ENCODE measurements at regions not wholly inside any gene's neighbourhood (a gene's known extent, or its start where the extent isn't known, plus 50 kb on each side); places are given as distances from the start of the nearest gene placed in this dataset.
"Not testable (repeated sequence)": the region's sequence is repeated elsewhere in the genome, so short reads cannot be mapped to it uniquely, and the experiment has no call there.

DNA sequence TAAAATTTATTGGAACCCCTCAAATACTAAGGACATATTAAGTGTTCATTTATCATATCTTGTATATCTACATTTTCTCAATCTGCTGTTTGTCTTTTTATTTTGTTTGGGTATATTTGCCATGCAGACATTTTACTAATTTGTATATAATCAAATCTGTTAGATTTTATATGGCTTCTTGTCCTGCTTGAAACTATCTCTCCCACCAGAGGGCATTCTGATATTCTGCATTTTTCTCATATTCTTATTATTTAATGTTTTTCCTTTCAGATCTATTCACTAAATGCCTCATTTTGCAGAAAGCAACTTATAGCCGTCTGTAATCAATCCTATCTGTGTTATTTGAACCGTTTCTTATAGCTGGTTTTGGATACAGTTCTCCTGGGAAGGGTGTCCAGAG, 745.5 kb downstream of the LRRIQ3 start:
- DNase-seq: no peak

DNA sequence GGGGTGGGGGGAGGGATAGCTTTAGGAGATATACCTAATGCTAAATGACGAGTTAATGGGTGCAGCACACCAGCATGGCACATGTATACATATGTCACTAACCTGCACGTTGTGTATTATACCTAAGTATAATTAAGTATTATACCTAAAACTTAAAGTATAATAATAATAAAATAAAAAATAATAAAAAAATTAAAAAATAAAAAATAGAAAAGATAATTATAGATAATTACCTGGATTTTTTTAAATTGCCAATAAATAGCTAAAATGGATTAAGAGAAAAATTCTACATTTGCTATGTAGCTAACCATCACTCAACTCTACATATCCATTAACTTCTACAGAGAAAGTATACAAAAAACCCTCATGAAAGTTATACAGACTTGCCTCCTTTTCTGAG, 747.3 kb downstream of the LRRIQ3 start:
- not testable (repeated sequence) for DNase-seq

DNA sequence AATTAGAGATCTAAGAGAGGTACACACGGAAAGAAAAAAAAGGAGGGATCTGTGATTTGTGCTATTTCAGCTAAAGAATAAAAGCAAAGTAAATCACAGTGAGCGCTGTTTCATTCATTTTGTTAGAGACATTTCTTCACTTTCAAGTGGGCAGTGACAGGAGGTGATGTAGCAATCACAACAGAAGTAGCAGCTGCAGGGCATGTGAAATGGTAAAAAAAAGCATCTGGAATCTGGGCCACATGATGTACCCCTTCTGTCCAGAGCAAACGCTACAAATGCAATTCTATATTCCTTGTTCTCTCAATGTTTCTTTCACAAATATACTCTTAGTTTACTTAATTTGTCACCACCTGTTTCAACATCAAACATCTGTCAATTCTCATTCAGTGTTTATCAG, 786.5 kb downstream of the LRRIQ3 start:
- DNase-seq: no peak

DNA sequence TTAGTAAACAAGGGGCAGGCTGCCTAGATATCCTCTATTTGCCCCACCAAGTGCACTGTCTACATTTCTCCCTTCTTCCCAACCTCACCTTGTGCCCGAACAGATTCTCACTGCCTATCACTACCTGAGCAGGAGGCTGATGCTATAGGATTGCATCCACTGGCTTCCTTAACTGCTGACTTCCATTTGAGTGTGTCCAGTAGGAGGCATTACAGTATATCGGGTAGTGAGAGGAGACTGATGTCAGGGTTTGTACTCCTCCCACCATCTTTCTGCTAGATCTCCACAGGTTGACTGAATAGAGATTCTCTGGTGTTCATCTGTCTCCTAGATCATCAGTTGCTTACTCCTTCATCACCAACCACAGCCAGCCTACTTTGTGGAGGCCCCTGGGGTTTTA, 796.3 kb downstream of the LRRIQ3 start:
- DNase-seq: no peak

DNA sequence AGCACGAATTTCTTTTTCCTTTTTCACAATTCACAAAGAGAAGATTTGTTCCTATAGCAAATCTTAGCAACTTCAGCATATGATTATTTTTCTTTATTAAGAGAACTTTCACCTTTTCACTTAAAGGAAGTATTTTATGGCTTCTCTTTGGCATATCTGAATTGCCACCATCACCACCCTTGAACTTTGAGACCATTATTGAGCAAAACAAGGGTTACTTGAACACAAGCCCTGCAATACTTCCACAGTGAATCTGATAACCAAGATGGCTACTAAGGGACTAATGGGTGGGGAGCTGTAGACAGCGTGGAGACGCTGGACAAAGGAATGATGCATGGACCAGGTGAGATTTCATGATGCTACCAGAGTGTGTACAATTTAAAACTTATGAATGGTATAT, 815.0 kb downstream of the LRRIQ3 start:
- no peak for DNase-seq

DNA sequence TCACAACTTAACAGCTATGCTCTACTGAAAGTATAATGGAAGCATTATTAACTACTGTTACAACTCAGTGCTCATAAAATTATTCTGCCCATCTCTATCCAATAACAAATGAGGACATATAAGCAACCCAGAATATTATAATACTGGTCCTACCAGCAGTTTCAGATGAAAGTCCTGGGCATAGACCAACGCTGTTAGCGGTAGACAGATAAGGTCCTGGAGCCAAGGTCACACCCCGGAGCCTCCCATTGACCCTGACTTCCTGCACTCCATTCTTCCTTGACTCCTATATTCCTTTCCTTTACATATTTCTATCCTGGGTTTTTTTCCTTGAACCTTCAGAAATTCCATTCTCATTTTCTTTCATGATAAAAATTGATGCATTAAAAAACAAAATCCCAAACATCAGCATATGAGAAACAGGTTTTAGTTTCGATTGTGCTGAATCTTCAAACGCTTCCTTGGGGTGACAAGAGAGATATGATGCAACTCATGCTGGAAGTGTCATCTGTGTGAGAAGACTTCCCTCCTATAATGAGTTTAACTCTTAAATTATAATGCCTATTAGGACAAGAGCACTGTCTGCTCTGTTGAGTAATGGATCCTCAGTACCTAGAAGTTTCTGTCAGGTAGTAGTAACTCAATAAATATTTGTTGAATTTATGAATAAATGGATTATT, 831.1 kb downstream of the LRRIQ3 start:
- no peak for DNase-seq

DNA sequence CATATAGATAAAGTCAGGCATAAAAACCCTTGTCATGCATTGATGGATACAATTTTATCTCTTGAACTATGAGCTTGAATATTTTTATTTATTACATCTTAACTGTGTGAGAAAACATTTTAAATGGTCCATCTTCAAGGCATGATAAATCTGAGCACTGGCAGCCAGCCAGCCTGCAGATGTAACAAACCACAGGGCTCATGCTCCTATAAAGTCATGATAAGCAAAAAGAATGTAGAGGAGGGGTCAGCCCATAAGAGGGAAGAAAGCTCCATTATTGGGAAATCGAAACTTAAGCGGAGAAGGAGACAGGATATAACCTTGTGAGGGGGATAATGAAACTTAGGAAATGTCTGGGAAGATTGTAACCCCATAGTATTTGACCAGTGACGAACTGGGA, 839.0 kb downstream of the LRRIQ3 start:
- DNase-seq: no peak

DNA sequence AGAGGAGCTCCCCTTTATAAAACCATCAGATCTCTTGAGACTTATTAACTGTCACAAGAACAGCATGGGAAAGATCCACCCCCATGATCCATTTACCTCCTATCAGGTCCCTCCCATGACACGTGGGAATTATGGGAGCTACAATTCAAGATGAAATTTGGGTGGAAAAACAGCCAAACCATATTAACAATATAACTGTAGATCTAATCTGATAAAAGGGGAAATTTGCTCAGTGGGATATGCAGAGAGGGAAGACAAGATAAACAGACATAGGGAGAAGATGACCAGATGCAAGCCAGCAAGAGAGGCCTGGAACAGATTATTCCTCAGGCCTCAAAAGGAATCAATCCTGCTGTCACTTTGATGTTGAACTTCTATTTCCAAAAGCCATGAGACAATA, 841.5 kb downstream of the LRRIQ3 start:
- DNase-seq: no peak

DNA sequence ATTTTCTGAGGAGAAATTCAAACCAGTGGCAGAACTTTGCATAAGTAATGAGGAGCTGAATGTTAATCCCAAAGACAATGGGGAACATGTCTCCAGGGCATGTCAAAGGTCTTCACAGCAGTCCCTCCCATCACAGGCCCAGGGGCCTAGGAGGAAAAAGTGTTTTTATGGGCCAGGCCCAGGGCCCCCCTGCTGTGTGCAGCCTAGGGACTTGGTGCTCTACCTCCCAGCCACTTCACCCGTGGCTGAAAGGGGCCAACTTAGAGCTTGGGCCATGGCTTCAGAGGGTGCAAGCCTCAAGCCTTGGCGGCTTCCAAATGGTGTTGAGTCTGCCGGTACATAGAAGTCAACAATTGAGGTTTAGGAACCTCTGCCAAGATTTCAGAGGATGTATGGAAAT, 854.0 kb downstream of the LRRIQ3 start:
- DNase-seq: no peak

DNA sequence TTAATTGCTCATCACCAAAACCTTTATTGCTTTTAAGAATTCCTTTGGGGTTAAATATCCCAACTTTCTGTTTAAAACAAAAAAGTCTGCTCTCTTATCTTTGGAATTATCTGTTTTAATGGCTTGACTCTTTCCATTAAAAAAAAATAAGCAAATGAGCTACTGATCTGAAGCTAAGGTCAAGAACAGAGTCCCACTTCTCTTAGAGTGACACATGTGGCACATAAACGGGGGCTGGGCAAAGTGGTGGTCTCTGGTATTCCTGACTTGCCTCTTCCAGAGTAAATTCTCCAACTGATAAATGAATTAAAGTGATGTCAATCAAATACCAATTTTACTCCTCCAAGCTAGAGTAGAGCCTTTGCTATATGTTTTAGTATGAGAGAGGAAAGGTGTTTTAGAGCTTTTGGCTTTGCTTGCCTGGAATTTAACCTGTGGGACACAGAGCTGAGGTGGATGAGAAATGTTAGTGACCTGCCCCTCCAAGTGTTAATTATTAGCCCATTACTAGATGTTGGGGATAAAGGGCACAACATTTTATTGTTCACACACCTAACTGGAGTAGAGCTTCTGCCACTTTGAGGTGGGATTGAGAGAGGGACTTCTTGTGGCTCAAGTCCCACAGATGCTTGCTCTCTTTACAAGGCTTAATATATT, 864.0 kb downstream of the LRRIQ3 start:
- DNase-seq: no peak

DNA sequence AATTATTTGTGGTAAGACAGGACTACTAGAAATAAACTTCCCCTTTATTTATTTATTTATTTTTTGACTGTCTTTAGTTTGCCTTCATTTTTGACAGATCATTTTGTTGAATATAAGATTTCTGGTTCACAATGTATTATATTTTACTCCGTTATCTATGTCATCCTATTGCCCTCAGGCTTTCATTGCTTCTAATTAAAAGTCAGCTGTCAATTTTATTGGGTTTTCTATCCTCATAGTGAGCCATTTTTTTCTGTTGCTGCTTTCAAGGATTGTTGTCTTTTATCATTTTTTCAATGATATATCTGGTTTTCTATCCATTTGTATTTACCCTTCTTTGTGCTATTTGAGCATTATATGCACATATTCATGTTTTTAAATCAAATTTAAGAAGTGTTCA, 866.2 kb downstream of the LRRIQ3 start:
- DNase-seq: no peak

DNA sequence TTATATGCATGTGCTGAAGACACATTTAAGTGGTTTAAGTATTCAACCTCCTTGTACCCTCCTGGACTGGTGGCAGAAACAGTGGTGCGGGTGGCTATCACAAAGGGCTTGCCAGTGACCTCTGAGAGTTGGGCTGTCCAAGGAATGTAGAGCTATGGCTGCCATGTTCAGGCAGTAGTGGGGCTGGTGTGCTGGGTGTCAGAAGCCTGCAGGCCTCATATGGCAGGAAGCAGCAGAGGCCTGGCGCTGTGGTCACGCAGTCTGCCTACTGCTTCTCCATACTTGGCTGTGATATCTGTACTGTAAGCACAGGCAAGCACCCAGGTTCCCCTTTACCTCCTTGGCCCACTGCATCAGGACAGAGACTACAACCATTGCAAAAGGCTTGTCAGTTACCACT, 870.0 kb downstream of the LRRIQ3 start:
- DNase-seq: no peak

DNA sequence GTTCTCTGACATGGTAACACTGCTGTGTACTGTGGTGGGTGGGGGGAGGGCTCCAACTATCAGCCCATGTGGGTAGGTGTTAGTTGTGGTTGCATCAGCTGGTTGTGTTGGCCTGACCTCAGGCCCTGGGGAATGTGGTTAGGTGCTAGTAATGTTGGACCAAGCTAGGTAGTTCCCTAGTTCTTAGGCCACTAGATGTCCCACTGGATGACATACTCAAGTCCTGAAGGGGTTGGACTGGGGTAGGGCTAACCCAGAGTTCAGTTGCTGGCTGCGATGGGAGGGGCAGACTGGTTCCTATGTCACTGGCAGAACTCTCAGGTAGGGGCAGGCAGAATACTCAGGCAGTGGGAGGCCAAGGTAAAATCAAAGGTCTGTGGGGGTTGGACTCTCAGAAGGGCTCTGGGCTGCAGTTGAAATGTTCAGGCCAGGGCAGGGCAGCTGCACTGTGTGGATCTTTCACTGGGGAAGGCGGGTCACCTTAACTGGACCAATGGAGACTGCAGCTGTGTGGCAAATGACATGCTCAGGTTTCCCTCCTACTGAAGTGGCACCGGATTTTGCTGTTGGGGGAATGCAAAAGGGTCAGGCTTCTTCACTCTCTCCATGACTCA, 870.7 kb downstream of the LRRIQ3 start:
- DNase-seq: no peak

DNA sequence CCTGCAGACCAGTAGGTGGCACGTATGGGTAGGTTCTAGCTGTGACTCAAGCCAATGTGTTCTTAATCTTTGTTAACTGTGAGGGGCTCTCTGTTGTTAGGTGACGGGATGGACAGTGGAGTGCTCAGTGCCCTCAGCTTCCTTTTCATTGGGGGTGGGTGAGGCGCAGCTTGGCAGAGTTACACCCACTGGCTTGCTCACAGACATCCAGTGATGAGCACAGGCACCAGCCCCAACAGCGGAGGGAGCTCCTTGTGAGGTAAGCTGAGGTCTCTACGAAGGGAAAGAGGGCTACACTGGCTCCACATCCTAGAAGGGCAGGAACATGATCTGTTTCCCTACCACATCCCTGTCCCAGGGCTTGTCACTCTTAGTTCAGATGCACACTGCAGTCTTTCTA, 871.3 kb downstream of the LRRIQ3 start:
- DNase-seq: no peak

DNA sequence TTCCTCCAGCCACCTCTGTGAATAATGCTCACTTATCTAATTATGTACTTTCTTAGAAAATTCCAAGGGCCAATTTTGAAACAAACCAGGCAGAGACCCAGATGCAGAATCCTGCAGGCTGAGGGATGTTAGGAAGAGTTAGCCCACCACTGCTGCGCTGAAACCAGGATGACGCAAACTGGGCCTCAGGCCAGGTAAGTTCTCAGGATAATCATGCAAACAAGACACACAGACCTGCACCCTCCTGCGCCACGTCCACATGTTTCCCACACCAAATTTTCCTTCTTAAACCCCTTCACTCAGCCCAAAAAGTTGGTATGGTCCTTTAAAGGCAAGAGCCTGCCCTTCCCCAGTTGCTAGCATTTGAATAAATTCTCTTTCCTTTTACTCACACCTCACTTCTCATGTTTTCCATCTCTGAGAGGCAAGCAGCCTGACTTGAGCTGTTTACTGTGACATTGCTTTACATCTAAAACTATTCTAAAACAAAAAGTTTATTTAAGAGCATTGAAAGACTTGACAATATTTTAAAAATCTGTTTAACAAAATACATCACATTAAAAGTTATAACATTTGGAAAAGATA, 887.1 kb downstream of the LRRIQ3 start:
- no peak for DNase-seq

DNA sequence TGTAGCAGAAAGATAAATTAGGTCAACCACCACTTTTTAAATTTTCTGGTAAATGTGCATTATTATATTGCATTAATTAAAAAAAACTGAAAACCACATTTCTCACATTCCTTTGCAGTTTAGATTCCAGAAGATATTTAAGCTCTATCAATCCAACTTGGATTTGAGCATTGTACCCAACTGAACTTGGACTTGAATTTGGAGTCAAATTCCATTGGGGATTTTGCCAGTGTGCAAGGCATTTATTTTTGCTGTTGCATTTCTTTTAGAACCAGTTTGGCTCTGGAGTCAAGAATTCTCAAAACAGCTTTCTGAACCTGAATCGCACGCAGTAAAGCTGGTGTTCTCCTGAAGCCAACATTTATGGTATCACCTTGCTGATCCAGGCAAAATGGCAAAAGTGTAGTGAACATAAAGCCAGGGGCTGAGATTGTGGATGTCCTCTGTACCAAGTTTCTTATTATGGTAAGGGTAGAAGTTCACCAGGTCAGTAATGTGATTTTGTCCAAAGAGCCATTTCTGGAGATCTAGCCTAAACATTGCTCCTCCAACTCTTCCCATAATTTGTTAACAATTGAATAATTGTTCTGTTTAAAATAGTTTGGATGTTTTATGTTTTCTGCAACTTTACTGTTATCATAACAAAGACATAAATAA, 890.9 kb downstream of the LRRIQ3 start:
- no peak for DNase-seq

DNA sequence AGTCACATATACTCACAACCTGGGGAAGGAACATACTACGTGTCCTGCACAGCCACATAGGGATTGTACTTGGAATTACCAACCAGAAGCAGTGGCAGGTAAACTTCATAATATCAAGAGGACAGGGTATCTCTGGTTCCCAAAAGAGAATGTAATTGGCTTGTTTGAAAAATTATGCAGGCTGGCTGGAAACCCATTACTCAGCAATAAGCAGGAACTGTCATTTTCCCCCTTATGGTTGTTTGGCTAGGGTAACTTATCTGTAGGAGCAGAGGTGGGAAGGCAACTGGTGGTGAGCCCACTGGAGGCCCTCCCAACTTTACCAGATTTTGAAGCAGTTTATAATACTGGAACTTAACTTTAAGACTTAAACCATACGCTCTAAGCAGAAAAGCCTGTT, 924.1 kb downstream of the LRRIQ3 start:
- DNase-seq: no peak

DNA sequence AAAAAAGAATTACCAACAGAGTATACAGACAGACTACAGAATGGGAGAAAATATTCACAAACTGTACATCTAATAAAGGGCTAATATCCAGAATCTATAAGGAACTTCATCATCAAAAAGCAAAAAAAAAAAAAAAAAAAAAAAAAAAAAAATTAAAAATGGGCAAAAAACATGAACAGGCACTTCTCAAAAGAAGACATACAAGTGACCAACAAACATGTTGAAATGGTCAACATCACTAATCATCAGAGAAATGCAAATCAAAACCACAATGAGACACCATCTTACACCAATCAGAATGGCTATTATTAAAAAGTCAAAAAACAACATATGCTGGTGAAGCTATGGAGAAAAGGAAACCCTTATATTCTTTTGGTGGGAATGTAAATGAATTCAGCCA, 952.8 kb downstream of the LRRIQ3 start:
- DNase-seq: not testable (repeated sequence)

DNA sequence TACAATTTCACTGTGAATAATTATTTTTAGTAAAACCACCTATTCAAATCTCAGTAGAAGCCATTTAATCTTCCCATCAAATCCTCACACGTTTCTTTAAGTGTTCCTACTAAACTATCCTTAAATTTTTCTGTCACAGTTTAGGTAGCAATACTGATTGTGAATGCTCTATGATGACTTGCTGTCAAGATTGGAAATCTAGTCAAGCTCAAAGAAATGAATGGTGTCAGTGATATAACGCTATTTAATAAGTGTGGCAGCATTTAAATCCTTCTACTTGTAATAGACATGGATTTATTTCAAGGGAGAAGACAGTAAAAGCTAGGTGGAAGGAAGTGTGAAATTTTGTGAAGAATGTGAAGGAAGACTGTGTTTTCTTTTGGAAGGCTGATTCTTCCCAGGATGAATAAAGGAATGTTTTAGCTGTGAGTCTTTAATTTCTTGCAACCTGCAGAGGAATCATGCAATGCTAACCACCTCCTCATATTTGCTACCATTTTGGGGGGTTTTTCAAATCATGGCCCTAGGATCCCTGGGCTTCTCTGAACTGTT, 936.7 kb upstream of the NEGR1 start:
- DNase-seq: no peak

DNA sequence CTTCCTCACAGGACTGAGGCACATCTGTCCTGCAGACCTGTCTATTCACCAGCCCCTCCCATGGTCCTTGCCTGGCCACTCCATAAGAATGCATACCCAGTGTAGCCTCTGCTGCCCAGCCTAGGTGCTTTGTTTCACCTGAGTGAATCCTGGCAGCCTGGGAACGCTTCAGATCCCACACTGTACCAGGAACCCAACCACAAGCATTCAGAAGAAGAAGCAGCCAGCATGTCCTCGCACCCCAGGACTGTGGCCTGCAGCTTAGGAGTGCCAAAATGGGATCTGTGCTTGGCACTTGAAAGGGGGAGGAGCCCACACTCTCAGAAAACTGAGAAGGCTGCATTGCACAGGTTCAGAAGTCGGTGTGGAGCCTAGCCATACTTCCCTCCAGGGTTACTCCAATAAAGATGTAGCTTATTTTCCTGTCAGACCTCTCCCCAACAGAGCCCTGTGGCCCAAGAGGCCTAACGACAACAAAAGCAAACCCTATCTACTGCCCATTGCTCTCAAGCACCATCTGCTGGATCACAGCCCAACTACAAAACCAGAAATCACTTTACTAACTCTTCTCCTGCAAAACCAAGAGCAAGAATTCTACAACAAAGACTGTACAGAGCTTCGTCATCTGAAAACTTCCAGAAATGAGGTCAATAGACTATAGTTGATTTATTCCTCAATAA, 923.1 kb upstream of the NEGR1 start:
- no peak for DNase-seq

DNA sequence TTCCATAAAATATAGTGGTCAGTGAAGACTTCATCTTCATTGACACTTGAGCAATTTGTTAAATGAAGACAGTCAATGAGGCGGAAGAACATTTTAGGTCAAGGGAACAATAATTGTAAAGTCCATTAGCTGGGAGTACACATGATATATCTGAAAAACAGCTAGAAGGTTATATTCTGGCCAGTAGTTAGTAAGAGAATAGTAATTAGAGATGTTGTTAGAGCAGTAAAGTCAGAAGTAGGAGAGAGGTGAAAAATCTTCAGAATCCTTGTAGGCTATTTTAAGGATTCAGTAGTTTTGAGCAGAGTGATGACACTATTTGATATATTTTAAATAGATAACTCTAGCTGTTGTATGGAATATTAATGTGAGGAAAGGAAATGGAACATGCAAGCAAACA, 915.6 kb upstream of the NEGR1 start:
- no peak for DNase-seq

DNA sequence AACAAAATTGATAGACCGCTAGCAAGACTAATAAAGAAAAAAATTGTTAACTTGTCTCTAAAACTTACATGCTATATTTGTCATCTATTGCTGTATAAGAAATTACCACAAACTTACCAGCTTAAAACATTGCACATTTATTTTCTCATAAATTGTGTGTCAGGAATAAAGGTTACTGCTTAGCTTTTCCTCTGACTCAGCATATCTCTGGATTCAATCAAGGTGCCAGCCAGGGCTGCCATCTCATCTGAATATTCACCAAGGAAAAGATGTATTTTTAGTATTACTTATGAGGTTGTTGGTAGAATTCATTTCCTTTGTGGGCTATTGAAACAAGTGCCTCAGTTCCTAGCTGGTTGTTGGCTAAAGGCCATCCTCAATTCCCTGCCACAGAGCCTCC, 912.6 kb upstream of the NEGR1 start:
- DNase-seq: no peak

DNA sequence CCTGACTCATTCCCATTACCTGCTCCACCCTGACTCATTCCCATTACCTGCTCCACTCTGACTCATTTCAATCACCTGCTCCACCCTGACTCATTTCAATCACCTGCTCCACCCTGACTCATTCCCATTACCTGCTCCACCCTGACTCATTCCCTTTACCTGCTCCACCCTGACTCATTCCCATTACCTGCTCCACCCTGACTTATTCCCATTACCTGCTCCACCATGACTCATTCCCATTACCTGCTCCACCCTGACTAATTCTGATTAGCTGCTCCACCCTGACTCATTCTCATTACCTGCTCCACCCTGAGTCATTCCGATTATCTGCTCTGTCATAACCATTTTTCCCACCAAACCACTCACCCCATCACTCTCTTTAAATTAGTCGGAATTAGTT, 901.2 kb upstream of the NEGR1 start:
- not testable (repeated sequence) for DNase-seq

Measured in activated CD4-positive, alpha-beta T cell treated with anti-CD3 and anti-CD28 coated beads for 48 hours (primary cell).